HG03175 (cell line): ENCODE measurements at regions not wholly inside any gene's neighbourhood (a gene's known extent, or its start where the extent isn't known, plus 50 kb on each side); places are given as distances from the start of the nearest gene placed in this dataset.
"Not testable (repeated sequence)": the region's sequence is repeated elsewhere in the genome, so short reads cannot be mapped to it uniquely, and the experiment has no call there.

Source experiments
- ATAC-seq: cut with Tn5 transposase; IDR thresholded peaks from one replicate; pipeline ENCODE4 v1.9.1; 2021; ENCODE audit warnings: mild to moderate bottlenecking, moderate library complexity; ENCODE audit not compliant: unreplicated experiment

DNA sequence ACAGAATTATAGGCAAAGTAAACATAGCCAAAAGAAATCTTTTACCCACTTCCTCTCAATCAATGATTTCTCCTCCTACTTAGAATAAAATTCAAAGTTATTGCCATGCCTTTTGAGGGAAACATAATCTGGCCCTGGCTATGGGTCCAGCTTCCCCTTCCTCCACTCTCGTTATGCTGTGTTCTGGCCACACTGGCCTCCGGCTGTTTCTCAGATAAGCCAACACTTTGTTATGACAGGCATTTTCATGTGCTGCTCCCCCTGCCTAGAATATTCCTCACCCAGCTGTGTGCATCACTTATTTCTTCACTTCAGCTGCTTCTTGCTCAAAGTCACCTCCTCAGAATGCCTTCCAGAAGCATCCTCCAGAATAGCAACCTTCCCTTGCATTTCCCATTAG, 386.6 kb upstream of the AADAT start:
- ATAC-seq = no peak

GRCh38 chr4:170465429-170465828, 375.7 kb upstream of the AADAT start:
- ATAC-seq = no peak

- no peak for ATAC-seq
These were observed 374.9 kb upstream of the AADAT start for GRCh38 chr4:170464614-170465197.

DNA sequence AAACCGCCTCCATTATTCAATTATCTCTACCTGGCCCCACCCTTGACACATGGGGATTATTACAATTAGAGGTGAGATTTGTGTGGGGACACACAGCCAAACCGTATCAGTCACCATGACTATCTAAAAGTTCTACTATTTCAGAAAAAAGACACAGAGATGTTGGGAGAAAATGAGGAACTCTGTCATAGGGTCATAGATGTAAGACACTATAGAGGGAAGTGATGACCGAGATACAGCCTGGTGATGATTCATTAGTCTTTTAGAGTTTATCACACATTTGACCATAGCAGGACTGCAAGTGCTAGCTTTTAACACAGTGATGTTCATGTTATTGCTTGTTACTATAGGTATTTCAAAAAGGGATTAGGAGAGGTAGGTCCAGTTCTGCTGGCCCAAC, 357.0 kb upstream of the AADAT start:
- no peak for ATAC-seq

GRCh38 chr4:170441146-170441545, 351.4 kb upstream of the AADAT start:
- not testable (repeated sequence) for ATAC-seq

DNA sequence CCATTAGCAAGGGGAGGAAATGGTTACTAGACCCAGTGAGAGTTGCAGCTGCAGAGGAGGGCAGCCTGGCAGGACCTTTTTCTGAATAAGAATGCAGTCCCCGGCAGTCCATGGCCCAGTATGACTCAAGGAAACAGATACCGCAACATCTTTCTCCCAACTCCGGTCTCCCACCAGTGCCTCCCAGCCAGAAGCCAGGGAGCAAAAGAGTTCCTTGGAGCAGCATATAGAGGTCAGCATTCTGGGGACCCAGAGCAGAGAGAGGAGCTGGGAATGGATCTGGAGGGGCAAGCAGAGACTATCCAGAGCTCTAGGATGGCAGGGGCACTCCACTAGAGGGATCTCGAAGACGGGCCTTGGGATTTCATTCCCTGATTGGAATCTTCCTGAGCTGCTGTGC, 339.2 kb upstream of the AADAT start:
- ATAC-seq = no peak

DNA sequence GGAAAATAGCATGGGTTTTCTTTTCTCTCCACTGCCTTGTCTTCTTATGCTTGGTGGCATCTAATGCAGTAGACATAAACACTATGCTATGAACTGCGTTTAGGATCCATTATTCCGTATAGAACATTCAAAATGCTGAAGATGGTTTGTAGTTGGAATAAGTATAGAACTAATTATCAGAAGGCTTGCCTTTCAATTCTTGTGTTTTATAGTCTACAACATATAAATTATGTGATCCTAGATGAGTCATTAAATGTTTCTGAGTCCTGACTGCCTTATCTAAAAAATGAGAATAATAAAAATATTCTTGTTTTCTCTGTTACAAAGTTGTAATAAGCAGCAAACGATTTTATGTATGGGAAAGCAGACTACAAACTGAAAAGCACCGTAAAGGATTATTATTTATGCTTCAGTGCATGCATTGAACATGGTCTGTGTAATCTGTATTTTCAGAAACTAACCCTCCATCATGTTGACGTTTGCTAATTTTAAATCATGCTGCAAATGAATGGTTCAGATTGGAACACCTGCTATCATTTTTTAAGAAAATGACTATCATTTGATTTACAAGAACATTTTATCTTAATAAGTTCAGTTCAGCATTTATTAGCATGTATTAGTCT, 335.9 kb upstream of the AADAT start:
- no peak for ATAC-seq

GRCh38 chr4:170425040-170425439, 335.3 kb upstream of the AADAT start:
- no peak for ATAC-seq

DNA sequence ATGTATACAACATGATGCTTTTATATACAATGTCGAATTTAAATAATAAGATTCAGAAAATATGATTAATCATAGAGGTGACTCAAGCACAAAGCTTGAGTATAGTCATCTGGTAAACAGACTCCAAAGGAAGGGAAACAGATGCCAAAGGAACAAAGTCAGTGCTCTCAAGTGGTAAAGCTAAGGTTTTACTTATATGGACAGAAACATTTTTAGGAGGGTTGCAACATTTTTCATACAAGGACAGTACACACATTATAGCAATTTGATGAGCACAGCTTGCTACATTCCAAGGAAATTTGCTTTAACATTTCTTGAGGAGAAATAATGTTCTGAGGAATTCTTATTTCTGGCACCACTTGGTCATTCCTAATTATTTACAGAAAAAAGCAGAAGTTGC, 333.4 kb upstream of the AADAT start:
- ATAC-seq = no peak

DNA sequence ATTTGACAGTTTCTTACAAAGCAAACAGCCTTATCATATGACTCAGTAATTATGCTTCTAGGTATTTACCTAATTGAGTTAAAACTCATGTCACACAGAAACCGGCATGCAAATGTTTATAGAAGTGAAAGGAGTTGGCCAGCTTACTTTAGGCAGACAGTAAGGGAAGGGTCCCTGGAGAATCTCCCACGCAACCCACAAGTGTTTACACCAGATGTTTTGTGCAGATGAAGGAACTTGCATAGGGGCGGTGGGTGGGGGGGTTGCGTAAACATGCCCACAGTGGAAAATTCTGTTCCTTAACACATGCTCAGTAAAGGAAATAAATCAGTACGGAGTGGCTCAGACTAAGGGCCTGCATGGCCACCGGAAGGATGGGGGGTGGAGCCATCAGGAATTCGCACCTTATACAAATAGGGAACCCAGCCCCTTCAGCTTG, 330.5 kb upstream of the AADAT start:
- peak; percentile 83 for ATAC-seq

- no peak for ATAC-seq
These were observed 325.2 kb upstream of the AADAT start for GRCh38 chr4:170414961-170415360.

DNA sequence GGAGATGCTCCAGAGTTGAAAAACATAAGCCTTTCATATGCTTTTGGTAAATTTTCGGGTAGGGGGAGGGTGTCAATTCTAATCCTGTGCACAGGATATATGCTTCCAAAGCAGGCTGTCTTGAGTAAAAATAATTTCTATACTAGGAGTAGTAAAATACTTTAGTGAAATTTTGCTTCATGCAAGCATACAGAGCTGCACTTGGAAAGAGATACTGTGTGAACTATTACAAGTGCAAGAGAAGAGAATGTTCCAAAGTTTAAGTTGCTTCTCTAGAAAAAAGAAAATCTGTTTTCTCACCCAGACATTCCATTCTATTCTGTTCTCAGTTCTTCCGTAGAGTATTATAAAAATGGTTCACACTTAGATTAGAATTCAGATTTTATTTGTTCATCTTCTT, 324.6 kb upstream of the AADAT start:
- ATAC-seq = no peak

- ATAC-seq = no peak
These were observed 324.2 kb upstream of the AADAT start for GRCh38 chr4:170413951-170414350.

GRCh38 chr4:170400361-170400760, 310.6 kb upstream of the AADAT start:
- no peak for ATAC-seq

DNA sequence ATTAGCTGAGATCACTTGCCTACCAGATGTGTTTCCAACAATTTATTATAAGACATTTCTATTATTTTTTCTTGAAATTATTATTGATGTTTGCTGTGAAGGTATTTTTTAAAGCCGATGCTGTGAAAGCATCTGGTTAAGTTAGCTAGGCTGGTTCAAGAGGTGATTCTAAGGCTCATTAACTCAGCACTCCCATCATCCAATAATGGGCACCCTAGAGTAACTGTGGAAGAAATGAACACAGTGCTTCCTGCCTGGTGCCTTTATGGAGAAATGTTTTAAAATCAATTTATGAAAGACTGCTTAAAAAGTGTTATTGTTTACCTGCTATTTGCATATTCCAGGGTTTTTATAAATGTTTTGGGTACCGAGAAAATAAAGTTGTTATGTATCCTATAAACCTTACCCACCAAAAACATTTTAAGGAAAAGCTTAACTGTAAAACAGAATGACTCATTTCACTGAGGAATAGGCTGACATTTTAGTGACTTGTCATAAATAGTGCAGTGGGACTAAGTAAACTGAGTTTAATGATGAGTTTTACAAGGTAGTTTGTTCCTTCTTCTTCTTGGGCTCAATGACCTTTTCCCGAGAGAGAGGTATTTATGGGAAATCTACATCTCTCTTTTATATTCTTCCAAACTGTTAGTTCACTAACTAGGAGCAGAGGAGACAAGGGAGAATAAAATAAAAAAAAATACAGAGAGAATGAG, 310.0 kb upstream of the AADAT start:
- ATAC-seq = no peak

DNA sequence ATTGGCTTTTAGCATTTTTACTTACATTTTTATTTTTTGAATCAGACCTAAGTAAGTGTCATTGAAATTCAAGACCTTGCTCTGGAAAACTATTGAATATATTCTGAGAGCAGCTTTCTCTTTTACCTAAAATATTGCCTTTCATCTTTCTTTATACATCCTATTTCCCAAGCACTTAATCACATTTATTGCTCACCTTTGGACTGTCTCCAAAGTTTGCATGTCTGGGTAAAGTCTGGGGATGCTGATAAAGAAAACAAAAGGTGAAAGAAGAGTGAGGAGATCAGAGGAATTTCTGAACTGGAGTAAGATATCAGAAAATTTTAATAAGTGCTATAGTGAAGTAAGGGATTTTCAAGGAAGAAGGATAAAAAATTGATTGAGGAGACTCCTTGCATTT, 308.5 kb upstream of the AADAT start:
- no peak for ATAC-seq

DNA sequence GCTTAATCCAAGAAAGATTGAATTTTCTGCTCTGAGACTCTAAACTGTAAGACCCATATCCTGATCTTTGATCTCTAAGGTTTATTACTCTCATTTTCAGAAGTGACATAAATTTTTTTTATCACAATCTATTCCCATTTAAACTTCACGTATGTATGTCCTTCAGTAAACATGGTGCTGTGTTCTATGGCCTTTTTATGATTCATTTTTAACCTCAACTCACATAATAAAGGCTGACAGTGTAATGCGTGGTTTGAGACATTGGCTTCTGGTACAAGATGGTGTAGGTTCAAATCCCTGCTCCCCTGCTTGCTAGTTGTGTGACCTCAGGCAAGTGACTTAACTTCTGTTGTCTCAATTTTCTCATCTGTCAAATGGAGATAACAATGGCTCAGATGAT, 306.0 kb upstream of the AADAT start:
- no peak for ATAC-seq

DNA sequence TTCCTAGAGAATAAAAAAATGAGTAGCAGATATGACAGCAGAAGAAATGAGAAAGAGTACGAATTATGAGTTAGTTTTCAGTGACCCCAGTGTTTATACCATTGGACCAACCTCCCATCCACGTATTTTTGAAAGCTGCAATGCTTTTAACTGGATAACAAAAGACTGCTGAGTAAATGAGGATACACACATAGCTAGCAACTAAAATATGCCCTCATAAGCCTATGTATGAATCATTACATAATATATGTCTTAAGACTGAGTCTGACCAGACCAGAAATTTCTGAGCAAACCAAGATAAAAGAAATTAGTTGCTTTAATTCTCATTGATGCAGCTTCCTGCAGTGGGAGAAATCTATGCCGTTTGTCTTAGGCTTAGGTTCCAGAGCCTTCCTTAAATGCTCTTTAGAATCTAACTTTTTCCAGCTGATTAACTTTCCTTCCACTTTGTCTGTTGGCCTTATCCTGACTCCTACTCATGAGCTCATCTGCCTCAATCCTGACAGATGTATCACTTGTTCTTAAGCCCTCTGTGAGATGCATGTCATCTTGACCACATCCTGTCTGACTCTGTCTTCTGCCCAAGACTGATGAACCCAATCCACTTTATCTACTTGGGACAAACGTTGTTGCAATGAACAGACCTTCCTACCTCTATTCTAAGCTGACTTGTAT, 301.4 kb upstream of the AADAT start:
- peak; percentile 61 for ATAC-seq

GRCh38 chr4:170389411-170389810, 299.7 kb upstream of the AADAT start:
- no peak for ATAC-seq

DNA sequence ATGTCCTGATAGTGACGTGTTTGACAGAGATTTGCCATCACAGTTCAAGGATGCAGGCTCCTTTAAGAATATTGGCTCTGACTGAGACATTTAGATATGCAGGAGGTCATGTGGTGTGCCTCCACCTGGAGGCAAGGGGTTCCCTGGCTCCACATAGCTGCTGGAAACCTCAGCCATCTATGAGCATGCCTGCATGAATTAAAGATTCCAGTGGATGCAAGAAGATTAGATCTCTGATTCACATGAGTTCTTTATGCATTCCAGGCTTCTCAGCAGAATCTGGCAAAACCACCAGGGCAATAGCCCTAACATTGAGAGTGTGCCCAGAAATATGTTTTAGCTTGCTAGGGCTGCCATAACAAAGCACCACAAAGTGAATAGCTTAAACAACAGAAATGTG, 298.5 kb upstream of the AADAT start:
- no peak for ATAC-seq

- no peak for ATAC-seq
These were observed 297.2 kb upstream of the AADAT start for GRCh38 chr4:170386971-170387370.

- no peak for ATAC-seq
These were observed 296.8 kb upstream of the AADAT start for GRCh38 chr4:170386511-170386910.
